Upper lobe of left lung (tissue), 4 donors: ENCODE measurements at regions not wholly inside any gene's neighbourhood (a gene's known extent, or its start where the extent isn't known, plus 50 kb on each side); places are given as distances from the start of the nearest gene placed in this dataset.

Experiments
- CTCF ChIP-seq, 6 experiments: fragments of 450-650 bp in 4 of 6; fragments of 200-600 bp in 2 of 6; sonication (generic) in 2 of 6; IDR thresholded peaks; one replicate each; pipeline ENCODE4 v1.5.1; 2016 to 2019; ENCODE audit warnings: antibody characterized with exemption in 6 of 6
- EP300 ChIP-seq, 4 donors: sonication (generic); formaldehyde crosslinking; IDR thresholded peaks; one replicate each; pipeline ENCODE4 v1.5.1; 2017; ENCODE audit warnings: antibody characterized with exemption in 4 of 4, control low read depth in 2 of 4
- POLR2A ChIP-seq, 4 donors: fragments of 450-650 bp; IDR thresholded peaks; one replicate each; pipeline ENCODE4 v1.5.1; 2016 to 2017; ENCODE audit warnings: antibody characterized with exemption in 4 of 4, mild to moderate bottlenecking in 2 of 4

- no peak for TF ChIP-seq EP300 (IDR thresholded peaks at IDR 0.05)
- peak in 1 of 6 experiments; percentile 31 for TF ChIP-seq CTCF (IDR thresholded peaks at IDR 0.05)
- no peak for TF ChIP-seq POLR2A (IDR thresholded peaks at IDR 0.05)
Observed at GRCh38 chr19:57068921-57069697, 50.7 kb upstream of the USP29 start.
